HUES64 (cell line): ENCODE measurements at regions not wholly inside any gene's neighbourhood (a gene's known extent, or its start where the extent isn't known, plus 50 kb on each side); places are given as distances from the start of the nearest gene placed in this dataset.

Experiments used
- H3K27ac ChIP-seq: 2 replicates; pipeline ENCODE4 v1.7.0; 2013; ENCODE audit warnings: low read depth, low read length, inconsistent platforms
- H3K27me3 ChIP-seq: 2 replicates; pipeline ENCODE4 v1.6.1; 2013; ENCODE audit warnings: mild to moderate bottlenecking, low read length; ENCODE audit not compliant: insufficient read depth
- H3K36me3 ChIP-seq: 2 replicates; pipeline ENCODE4 v1.6.1; 2013; ENCODE audit warnings: mild to moderate bottlenecking, low read length; ENCODE audit not compliant: insufficient read depth
- H3K4me1 ChIP-seq: 2 replicates; pipeline ENCODE4 v1.6.1; 2013; ENCODE audit warnings: mild to moderate bottlenecking, low read length, moderate library complexity; ENCODE audit not compliant: insufficient read depth
- H3K4me3 ChIP-seq: 2 replicates; pipeline ENCODE4 v1.5.1; 2013; ENCODE audit warnings: mild to moderate bottlenecking, low read length, moderate library complexity
- H3K9ac ChIP-seq: 2 replicates; pipeline ENCODE4 v1.6.1; 2013; ENCODE audit warnings: mild to moderate bottlenecking, low read depth, low read length
- H3K9me3 ChIP-seq: 2 replicates; pipeline ENCODE4 v1.6.1; 2013; ENCODE audit warnings: low read depth, low read length; ENCODE audit not compliant: insufficient read depth
- WGBS: fragments of 150-250, 120-280 bp; methylation state at CpG from one replicate; pipeline ENCODE4 v1.1.7; 2013; ENCODE audit warnings: missing lambda C conversion rate; 5-methylcytosine and 5-hydroxymethylcytosine counted together

GRCh38 chr7:33837356-33837851 lies 67.9 kb upstream of the BMPER start:
- Histone ChIP-seq H3K27ac (no peak overlapping the region), H3K9me3 (peaks cover 2% of the 10 kb centered on the region; the same call in 1 of the 2 replicates), H3K4me1 (no peaks in the 10 kb centered on the region), H3K4me3 (no peak overlapping the region), H3K27me3 (no peaks in the 10 kb centered on the region), H3K9ac (no peak overlapping the region), H3K36me3 (no peaks in the 10 kb centered on the region)
- WGBS, result 91% methylated on average over 14 of the region's 14 CpGs

DNA sequence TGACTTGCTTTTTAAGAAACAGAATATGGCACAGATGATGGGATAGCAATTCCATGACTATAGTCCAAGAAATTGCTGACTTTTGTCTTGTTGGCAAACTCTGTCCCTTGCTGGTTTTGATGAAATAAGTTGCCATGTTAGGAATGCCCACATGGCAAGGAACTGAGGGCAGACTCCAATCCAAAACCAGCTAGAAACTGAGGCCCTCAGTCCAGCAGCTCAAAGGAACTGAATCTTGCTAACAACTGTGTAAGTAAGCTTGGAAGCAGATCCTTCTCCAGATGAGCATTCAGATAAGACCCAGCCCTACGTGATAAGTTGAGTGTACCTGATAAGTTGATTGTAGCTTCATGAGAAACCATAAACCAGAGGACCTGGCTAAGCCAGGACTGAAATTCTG lies 64.3 kb upstream of the BMPER start:
- WGBS, result 91% methylated on average over 1 of the region's 1 CpG
- H3K4me3 ChIP-seq, result no peak overlapping the region
- no peak overlapping the region for H3K27ac ChIP-seq
- no peaks in the 10 kb centered on the region for H3K4me1 ChIP-seq
- H3K27me3 ChIP-seq, result no peaks in the 10 kb centered on the region
- no peak overlapping the region for H3K9ac ChIP-seq
- H3K36me3 ChIP-seq, result no peaks in the 10 kb centered on the region
- peaks cover 2% of the 10 kb centered on the region; the same call in 1 of the 2 replicates for H3K9me3 ChIP-seq

DNA sequence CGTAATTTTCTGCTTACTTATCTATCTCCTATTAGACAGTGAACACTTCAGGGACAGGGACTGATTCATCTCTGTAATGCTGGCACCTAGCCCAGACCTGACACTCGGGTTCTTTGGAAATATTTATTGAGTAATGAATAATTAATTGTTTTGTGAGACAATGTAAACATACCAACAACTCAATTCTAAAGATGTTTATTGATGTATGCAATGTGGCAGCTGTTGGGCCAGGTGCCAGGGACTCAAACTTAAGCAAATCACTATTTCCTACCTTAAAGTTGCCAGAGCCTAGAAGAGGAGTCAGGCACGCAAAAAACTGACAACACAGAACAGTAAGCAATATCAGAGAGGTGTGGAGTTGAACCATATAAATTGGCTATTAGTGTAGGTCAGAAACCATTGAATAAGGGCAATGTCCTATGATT lies 63.6 kb upstream of the BMPER start:
- WGBS, result 95% methylated on average over 3 of the region's 3 CpGs

GRCh38 chr7:33842150-33842549 lies 63.2 kb upstream of the BMPER start:
- Histone ChIP-seq H3K9me3 (no peaks in the 10 kb centered on the region), H3K4me3 (no peak overlapping the region), H3K27me3 (no peaks in the 10 kb centered on the region), H3K36me3 (no peaks in the 10 kb centered on the region), H3K27ac (no peak overlapping the region), H3K9ac (no peak overlapping the region), H3K4me1 (no peaks in the 10 kb centered on the region)
- 92% methylated on average over 3 of the region's 3 CpGs for WGBS

More for the DNA sequence above, 63.6 kb upstream of the BMPER start:
- Histone ChIP-seq H3K27me3 (no peaks in the 10 kb centered on the region), H3K4me3 (no peak overlapping the region), H3K36me3 (no peaks in the 10 kb centered on the region), H3K9me3 (peaks cover under 1% of the 10 kb centered on the region; the same call in 1 of the 2 replicates), H3K4me1 (no peaks in the 10 kb centered on the region), H3K9ac (no peak overlapping the region), H3K27ac (no peak overlapping the region)

- WGBS, result 93% methylated on average over 11 of the region's 11 CpGs
- Histone ChIP-seq H3K4me3 (no peak overlapping the region), H3K9me3 (no peaks in the 10 kb centered on the region), H3K9ac (no peak overlapping the region), H3K36me3 (no peaks in the 10 kb centered on the region), H3K27me3 (no peaks in the 10 kb centered on the region), H3K4me1 (no peaks in the 10 kb centered on the region), H3K27ac (no peak overlapping the region)
Measured at GRCh38 chr7:33845991-33846509, 59.3 kb upstream of the BMPER start.

DNA sequence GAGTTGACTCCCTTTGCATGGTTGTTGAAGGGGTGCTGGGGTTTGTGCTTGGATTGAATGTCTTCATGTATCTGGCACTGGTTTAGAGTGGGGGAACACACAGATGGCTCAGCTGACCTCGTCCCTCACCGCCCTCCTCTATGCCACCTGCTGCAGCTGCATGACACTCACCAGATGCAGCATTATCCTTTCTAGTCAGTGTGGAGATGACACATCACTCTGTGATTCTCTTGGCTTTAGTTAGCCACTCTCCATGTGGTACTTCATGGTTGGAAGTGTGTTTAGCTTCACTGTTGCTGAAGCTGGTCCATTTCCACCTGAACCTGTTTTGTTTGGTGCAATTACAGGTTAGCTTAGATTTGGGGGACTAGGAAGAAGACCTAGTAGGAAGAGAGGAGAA lies 56.3 kb upstream of the BMPER start:
- Histone ChIP-seq H3K9me3 (no peaks in the 10 kb centered on the region), H3K36me3 (no peaks in the 10 kb centered on the region), H3K27ac (no peak overlapping the region), H3K9ac (no peak overlapping the region), H3K27me3 (no peaks in the 10 kb centered on the region), H3K4me1 (no peaks in the 10 kb centered on the region), H3K4me3 (no peak overlapping the region)
- WGBS, result 100% methylated on average over 2 of the region's 2 CpGs

GRCh38 chr7:33849971-33850559 lies 55.3 kb upstream of the BMPER start:
- Histone ChIP-seq H3K27ac (no peak overlapping the region), H3K36me3 (no peaks in the 10 kb centered on the region), H3K27me3 (no peaks in the 10 kb centered on the region), H3K4me1 (no peaks in the 10 kb centered on the region), H3K4me3 (no peak overlapping the region), H3K9me3 (no peaks in the 10 kb centered on the region), H3K9ac (no peak overlapping the region)
- WGBS, result 92% methylated on average over 3 of the region's 3 CpGs

DNA sequence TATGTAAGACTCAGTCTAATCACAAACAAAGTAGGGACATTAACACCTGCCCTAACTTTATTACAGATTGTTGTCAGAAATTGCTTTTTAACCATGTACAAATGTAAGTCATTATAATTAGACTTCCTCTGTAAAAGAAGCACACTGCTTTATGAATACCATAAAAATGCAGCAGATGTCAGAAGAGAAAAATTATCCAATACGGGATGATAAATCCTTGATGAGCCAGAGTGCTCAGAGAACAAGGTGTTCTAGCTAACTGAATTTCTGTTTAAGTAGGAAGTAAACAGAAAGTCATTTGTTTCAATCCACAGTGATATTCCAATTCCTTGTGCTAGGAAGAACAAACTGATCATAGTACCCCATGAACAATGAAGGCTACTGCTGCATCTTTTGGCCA lies 54.6 kb upstream of the BMPER start:
- WGBS, result 100% methylated on average over 1 of the region's 1 CpG
- Histone ChIP-seq H3K4me3 (no peak overlapping the region), H3K36me3 (no peaks in the 10 kb centered on the region), H3K27me3 (no peaks in the 10 kb centered on the region), H3K27ac (no peak overlapping the region), H3K9me3 (no peaks in the 10 kb centered on the region), H3K9ac (no peak overlapping the region), H3K4me1 (no peaks in the 10 kb centered on the region)

- Histone ChIP-seq H3K27ac (no peak overlapping the region), H3K4me1 (no peaks in the 10 kb centered on the region), H3K4me3 (no peak overlapping the region), H3K27me3 (no peaks in the 10 kb centered on the region), H3K36me3 (no peaks in the 10 kb centered on the region), H3K9ac (no peak overlapping the region), H3K9me3 (no peaks in the 10 kb centered on the region)
- 95% methylated on average over 3 of the region's 3 CpGs for WGBS
Measured at GRCh38 chr7:33852838-33853237, 52.5 kb upstream of the BMPER start.

DNA sequence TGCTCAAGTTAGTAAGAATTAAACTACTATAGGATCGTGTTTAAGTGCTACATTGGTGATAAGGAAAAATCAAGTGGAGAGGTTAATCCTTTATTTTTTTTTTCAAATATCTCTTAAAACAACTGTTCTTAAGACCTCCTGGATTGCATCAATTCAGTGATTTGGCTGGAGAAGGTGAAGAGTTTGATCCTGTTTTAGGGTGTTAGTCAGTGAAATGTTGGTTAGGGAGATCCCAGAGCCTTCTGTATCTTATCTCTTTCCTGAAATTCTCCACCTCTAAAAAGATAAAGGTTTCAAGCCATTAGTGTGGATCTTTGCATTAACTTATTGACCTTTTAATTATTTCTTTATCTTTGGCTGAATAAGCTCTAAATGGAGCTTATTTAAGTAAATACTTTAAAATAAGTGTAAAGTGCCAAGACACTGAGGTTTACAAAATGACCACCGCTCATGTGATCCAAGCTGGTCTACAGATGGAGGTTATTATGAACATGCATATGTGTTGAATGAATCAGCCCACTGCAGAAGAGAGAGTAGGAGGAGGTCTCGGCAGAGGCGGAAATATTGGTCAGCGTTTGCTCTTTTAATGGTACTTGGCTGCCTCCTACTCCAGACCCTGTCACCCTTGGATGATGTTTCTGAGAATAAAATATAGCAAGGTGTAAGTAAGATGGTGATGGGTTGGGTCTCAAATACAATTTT lies 51.8 kb upstream of the BMPER start:
- no peak overlapping the region for H3K27ac ChIP-seq
- no peaks in the 10 kb centered on the region for H3K9me3 ChIP-seq

GRCh38 chr7:33854178-33854577 lies 51.2 kb upstream of the BMPER start:
- Histone ChIP-seq H3K36me3 (no peaks in the 10 kb centered on the region), H3K9ac (no peak overlapping the region), H3K9me3 (no peaks in the 10 kb centered on the region), H3K4me3 (no peak overlapping the region), H3K4me1 (no peaks in the 10 kb centered on the region), H3K27ac (no peak overlapping the region), H3K27me3 (no peaks in the 10 kb centered on the region)
- 84% methylated on average over 1 of the region's 1 CpG for WGBS

More for the DNA sequence above, 51.8 kb upstream of the BMPER start:
- Histone ChIP-seq H3K27me3 (no peaks in the 10 kb centered on the region), H3K4me1 (no peaks in the 10 kb centered on the region), H3K36me3 (no peaks in the 10 kb centered on the region), H3K9ac (no peak overlapping the region), H3K4me3 (no peak overlapping the region)
- 91% methylated on average over 4 of the region's 5 CpGs for WGBS
